ENCODE measurements at regions not wholly inside any gene's neighbourhood (a gene's known extent, or its start where the extent isn't known, plus 50 kb on each side); places are given as distances from the start of the nearest gene placed in this dataset.

DNA sequence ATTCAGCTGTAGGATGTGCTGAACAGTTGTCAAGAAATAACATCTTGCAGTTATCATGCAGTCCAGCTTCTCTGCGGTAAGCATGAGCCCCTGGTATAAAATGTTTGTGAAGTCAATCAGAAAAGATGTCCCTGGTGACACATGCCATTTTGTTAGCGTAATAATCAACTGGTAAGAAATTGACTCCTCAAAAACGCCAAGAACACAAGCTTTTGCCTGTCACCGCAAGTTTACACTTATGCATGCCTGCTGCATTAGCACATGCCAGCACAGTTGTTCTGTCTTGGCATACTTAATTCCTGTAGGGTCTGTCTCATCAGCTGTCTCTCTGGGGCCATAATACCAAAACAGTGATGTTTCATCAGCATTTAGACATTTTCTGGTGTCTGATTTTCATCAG lies 524.8 kb upstream of the DSEL start:
- Mint-ChIP-seq H3K27me3 (no peaks in the 10 kb centered on the region), H3K27ac (no peak overlapping the region), H3K4me1 (no peaks in the 10 kb centered on the region), H3K9me3 (peaks cover 0 to 6% (median 0%) of the 10 kb centered on the region in 8 donors), H3K4me3 (no peak overlapping the region), H3K36me3 (no peaks in the 10 kb centered on the region)
- Histone ChIP-seq H3K9me3 (ENCODE audit: control insufficient read depth in 1 of 2, low read length in 2 of 2) (no peaks in the 10 kb centered on the region), H3K27me3 (ENCODE audit: insufficient read depth, low read length) (no peaks in the 10 kb centered on the region), H3K4me3 (ENCODE audit: low read length in 2 of 2) (no peak overlapping the region), H3K27ac (ENCODE audit: low read depth, low read length) (no peak overlapping the region), H3K36me3 (ENCODE audit: insufficient read depth, low read length) (no peaks in the 10 kb centered on the region), H3K4me1 (ENCODE audit: insufficient read depth, low read length) (no peaks in the 10 kb centered on the region)
- POLR2A ChIA-PET (ENCODE audit: partially characterized antibody), result no interaction called here
- intact Hi-C loops (cut with micrococcal nuclease), result no loop called here
- CTCF ChIA-PET (ENCODE audit: partially characterized antibody), result no interaction called here
- DNase-seq, result no peak

DNA sequence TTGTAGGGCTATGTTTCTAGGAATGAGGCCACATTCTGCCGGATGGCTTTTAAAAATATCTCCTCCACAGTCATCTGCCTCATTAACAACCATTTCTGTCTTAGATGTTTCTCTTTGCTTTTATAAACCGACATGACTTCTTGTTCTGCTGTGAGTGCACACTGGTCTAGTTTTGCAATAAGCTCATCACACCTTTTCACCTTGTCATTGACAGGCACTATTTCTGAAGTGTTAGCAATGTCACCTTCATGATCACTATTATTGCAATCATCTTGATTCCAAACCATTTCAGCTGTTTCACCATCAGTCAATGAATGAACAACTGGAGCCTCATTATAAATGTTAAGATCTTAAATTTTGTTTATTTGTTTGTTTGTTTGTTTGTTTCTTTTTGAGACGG lies 523.7 kb upstream of the DSEL start:
- ChIA-PET CTCF (ENCODE audit: partially characterized antibody) (no interaction called here), POLR2A (ENCODE audit: partially characterized antibody) (no interaction called here)
- no peak overlapping the region for H3K27ac ChIP-seq (ENCODE audit: low read depth, low read length)
- Mint-ChIP-seq H3K36me3 (no peaks in the 10 kb centered on the region), H3K9me3 (peaks cover 0 to 6% (median 0%) of the 10 kb centered on the region in 8 donors), H3K27ac (no peak overlapping the region), H3K4me1 (no peaks in the 10 kb centered on the region), H3K27me3 (no peaks in the 10 kb centered on the region), H3K4me3 (no peak overlapping the region)
- H3K36me3 ChIP-seq (ENCODE audit: insufficient read depth, low read length), result no peaks in the 10 kb centered on the region
- intact Hi-C loops (cut with micrococcal nuclease), result no loop called here
- H3K4me1 ChIP-seq (ENCODE audit: insufficient read depth, low read length), result no peaks in the 10 kb centered on the region
- no peak overlapping the region for H3K4me3 ChIP-seq (ENCODE audit: low read length in 2 of 2)
- no peaks in the 10 kb centered on the region for H3K9me3 ChIP-seq (ENCODE audit: control insufficient read depth in 1 of 2, low read length in 2 of 2)
- H3K27me3 ChIP-seq (ENCODE audit: insufficient read depth, low read length), result no peaks in the 10 kb centered on the region
- DNase-seq, result no peak

DNA sequence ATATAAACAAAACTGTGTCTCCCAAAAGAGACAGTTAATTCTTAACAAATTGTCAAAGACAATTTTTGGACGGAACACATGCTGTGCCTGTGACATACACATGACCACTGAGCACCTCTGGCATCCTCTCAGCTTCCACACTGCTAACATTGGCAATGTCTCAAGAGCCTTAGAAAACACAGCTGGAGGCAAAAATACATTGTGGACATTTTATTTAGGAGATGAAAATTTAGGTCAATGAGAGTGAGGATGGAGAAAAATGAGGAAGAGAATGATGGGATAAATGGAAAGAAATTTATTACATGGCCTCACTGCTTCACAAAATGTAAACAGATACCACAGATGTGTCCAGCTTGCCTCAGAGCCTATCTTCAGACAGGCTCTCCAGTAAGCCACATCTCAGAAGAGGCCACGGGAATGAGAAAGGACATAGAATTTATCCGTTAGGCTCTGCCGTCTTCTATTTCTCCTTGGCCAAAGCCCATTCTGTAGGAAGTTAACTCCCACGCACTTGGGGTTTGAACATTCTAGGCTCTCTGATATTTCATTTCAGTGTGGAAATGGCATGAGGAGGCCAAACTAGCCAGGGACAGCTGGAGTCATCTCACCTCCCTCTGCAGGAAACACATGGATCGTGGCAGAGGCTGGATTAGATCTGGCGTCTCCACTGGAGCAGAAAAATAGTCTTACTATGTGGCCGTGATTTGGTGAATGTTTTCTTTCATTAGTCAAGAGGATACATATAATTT lies 519.4 kb upstream of the DSEL start:
- Histone ChIP-seq H3K4me1 (ENCODE audit: insufficient read depth, low read length) (no peaks in the 10 kb centered on the region), H3K27ac (ENCODE audit: low read depth, low read length) (no peak overlapping the region), H3K36me3 (ENCODE audit: insufficient read depth, low read length) (no peaks in the 10 kb centered on the region), H3K4me3 (ENCODE audit: low read length in 2 of 2) (no peak overlapping the region), H3K27me3 (ENCODE audit: insufficient read depth, low read length) (no peaks in the 10 kb centered on the region), H3K9me3 (ENCODE audit: control insufficient read depth in 1 of 2, low read length in 2 of 2) (no peaks in the 10 kb centered on the region)
- ChIA-PET CTCF (ENCODE audit: partially characterized antibody) (no interaction called here), POLR2A (ENCODE audit: partially characterized antibody) (no interaction called here)
- no peaks in the 10 kb centered on the region for H3K9me3 Mint-ChIP-seq
- intact Hi-C loops (cut with micrococcal nuclease), result no loop called here
- H3K27me3 Mint-ChIP-seq, result no peaks in the 10 kb centered on the region
- H3K4me1 Mint-ChIP-seq, result no peaks in the 10 kb centered on the region
- no peak overlapping the region for H3K4me3 Mint-ChIP-seq
- H3K36me3 Mint-ChIP-seq, result no peaks in the 10 kb centered on the region
- DNase-seq, result no peak
- H3K27ac Mint-ChIP-seq, result no peak overlapping the region

DNA sequence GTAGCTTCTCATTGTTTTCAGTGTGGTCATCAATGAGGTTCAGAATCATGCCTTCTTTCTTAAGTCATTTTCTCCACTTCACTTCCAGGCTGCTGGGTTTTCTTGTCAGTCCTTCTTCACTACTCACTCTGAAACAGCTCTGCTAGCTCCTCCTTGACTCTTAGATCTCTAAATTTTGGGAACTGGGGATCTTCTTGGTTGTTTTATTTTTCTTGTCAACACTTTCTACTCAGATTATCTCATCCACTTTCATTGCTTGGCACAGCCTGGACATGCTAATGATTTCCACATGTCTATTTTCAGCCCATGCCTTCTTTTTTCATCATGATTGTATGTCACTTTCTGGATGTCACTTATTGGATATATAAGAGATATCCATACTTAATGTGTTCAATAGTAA lies 517.8 kb upstream of the DSEL start:
- no peaks in the 10 kb centered on the region for H3K27me3 Mint-ChIP-seq
- ChIA-PET POLR2A (ENCODE audit: partially characterized antibody) (no interaction called here), CTCF (ENCODE audit: partially characterized antibody) (no interaction called here)

DNA sequence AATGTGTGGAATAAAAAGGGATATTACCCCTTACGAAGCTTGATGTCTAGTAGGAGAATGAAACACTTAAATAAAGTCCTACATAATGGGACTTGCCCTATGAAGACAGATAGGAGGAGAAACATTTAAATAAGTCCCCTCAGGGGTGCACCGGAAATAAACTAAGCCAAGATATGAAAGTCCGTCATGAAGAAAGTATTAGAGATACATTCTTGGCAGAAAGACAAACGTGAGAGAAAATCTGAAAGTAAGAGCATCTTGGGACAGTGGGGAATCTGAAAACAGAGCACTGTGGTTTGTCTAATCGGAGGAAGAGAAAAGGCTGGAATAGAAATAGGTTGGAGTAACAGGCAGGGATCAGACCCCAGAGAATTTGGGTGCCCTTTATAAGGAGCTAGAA lies 516.9 kb upstream of the DSEL start:
- Mint-ChIP-seq H3K27ac (no peak overlapping the region), H3K36me3 (no peaks in the 10 kb centered on the region), H3K4me3 (no peak overlapping the region), H3K4me1 (no peaks in the 10 kb centered on the region), H3K27me3 (no peaks in the 10 kb centered on the region), H3K9me3 (no peaks in the 10 kb centered on the region)
- POLR2A ChIA-PET (ENCODE audit: partially characterized antibody), result no interaction called here
- CTCF ChIA-PET (ENCODE audit: partially characterized antibody), result no interaction called here
- intact Hi-C loops (cut with micrococcal nuclease), result loop anchor here (5.0 kb wide), 1 partner anchor 49 kb away; no protein-coding TSS in a partner anchor
- H3K27me3 ChIP-seq (ENCODE audit: insufficient read depth, low read length), result no peaks in the 10 kb centered on the region
- no peak overlapping the region for H3K27ac ChIP-seq (ENCODE audit: low read depth, low read length)
- H3K4me3 ChIP-seq (ENCODE audit: low read length in 2 of 2), result no peak overlapping the region
- no peak for DNase-seq
- H3K9me3 ChIP-seq (ENCODE audit: control insufficient read depth in 1 of 2, low read length in 2 of 2), result no peaks in the 10 kb centered on the region
- H3K36me3 ChIP-seq (ENCODE audit: insufficient read depth, low read length), result no peaks in the 10 kb centered on the region
- H3K4me1 ChIP-seq (ENCODE audit: insufficient read depth, low read length), result no peaks in the 10 kb centered on the region

More for the DNA sequence above, 517.8 kb upstream of the DSEL start:
- Histone ChIP-seq H3K4me3 (ENCODE audit: low read length in 2 of 2) (no peak overlapping the region), H3K9me3 (ENCODE audit: control insufficient read depth in 1 of 2, low read length in 2 of 2) (no peaks in the 10 kb centered on the region), H3K27ac (ENCODE audit: low read depth, low read length) (no peak overlapping the region), H3K36me3 (ENCODE audit: insufficient read depth, low read length) (no peaks in the 10 kb centered on the region), H3K27me3 (ENCODE audit: insufficient read depth, low read length) (no peaks in the 10 kb centered on the region), H3K4me1 (ENCODE audit: insufficient read depth, low read length) (no peaks in the 10 kb centered on the region)
- Mint-ChIP-seq H3K36me3 (no peaks in the 10 kb centered on the region), H3K4me3 (no peak overlapping the region), H3K27ac (no peak overlapping the region), H3K4me1 (no peaks in the 10 kb centered on the region), H3K9me3 (no peaks in the 10 kb centered on the region)
- intact Hi-C loops (cut with micrococcal nuclease), result loop anchor here (5.0 kb wide), 1 partner anchor 48 kb away; no protein-coding TSS in a partner anchor
- DNase-seq, result no peak

DNA sequence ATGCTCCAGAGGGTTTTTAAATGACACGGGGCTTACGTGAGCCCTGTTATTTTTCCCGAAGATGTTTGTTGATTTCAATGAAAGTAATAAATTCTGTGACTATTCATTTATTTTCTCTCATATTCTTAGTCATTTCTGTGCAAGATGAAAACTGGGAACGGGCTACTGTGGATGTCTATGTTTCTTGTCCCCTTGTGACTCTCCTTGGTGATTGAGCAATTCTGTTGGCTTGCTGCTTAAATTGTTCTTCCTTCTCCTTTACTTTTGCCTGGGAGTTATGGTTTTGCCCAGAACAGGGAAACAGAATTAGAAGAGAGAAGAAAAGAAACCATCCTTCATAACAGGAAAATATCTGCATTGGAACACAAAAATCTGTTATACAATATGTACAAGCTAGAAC lies 508.2 kb upstream of the DSEL start:
- Mint-ChIP-seq H3K4me1 (no peaks in the 10 kb centered on the region), H3K9me3 (peaks cover 0 to 4% (median 0%) of the 10 kb centered on the region in 8 donors), H3K36me3 (no peaks in the 10 kb centered on the region), H3K27me3 (no peaks in the 10 kb centered on the region), H3K4me3 (no peak overlapping the region), H3K27ac (no peak overlapping the region)
- POLR2A ChIA-PET (ENCODE audit: partially characterized antibody), result no interaction called here
- Histone ChIP-seq H3K27me3 (ENCODE audit: insufficient read depth, low read length) (no peaks in the 10 kb centered on the region), H3K4me3 (ENCODE audit: low read length in 2 of 2) (no peak overlapping the region), H3K27ac (ENCODE audit: low read depth, low read length) (no peak overlapping the region), H3K9me3 (ENCODE audit: control insufficient read depth in 1 of 2, low read length in 2 of 2) (no peaks in the 10 kb centered on the region), H3K4me1 (ENCODE audit: insufficient read depth, low read length) (no peaks in the 10 kb centered on the region), H3K36me3 (ENCODE audit: insufficient read depth, low read length) (no peaks in the 10 kb centered on the region)
- CTCF ChIA-PET (ENCODE audit: partially characterized antibody), result no interaction called here
- intact Hi-C loops (cut with micrococcal nuclease), result no loop called here
- no peak for DNase-seq

DNA sequence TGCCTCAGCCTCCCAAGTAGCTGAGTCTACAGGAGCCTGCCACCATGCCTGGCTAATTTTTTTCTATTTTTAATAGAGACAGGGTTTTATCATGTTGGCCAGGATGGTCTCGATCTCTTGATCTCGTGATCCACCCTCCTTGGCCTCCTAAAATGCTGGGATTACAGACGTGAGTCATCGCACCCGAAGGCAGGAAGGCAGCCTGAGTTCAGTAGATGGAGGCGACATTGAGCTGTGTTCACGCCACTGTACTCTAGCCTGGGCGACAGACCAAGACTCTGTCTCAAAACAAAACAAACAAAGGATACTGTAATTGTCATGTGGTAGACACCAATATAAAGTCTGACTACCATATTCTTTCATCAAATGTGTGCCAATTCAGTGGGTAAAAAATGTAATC lies 500.9 kb upstream of the DSEL start:
- ChIA-PET POLR2A (ENCODE audit: partially characterized antibody) (no interaction called here), CTCF (ENCODE audit: partially characterized antibody) (no interaction called here)
- H3K4me3 Mint-ChIP-seq, result no peak overlapping the region
- no peaks in the 10 kb centered on the region for H3K4me1 Mint-ChIP-seq
- no peaks in the 10 kb centered on the region for H3K4me1 ChIP-seq (ENCODE audit: insufficient read depth, low read length)
- intact Hi-C loops (cut with micrococcal nuclease), result no loop called here
- no peaks in the 10 kb centered on the region for H3K27me3 ChIP-seq (ENCODE audit: insufficient read depth, low read length)
- H3K27me3 Mint-ChIP-seq, result no peaks in the 10 kb centered on the region
- no peak for DNase-seq
- no peaks in the 10 kb centered on the region for H3K36me3 ChIP-seq (ENCODE audit: insufficient read depth, low read length)
- H3K9me3 Mint-ChIP-seq, result peaks cover 0 to 4% (median 0%) of the 10 kb centered on the region in 8 donors
- H3K9me3 ChIP-seq (ENCODE audit: control insufficient read depth in 1 of 2, low read length in 2 of 2), result no peaks in the 10 kb centered on the region
- H3K36me3 Mint-ChIP-seq, result no peaks in the 10 kb centered on the region
- no peak overlapping the region for H3K27ac Mint-ChIP-seq
- no peak overlapping the region for H3K4me3 ChIP-seq (ENCODE audit: low read length in 2 of 2)
- H3K27ac ChIP-seq (ENCODE audit: low read depth, low read length), result no peak overlapping the region

DNA sequence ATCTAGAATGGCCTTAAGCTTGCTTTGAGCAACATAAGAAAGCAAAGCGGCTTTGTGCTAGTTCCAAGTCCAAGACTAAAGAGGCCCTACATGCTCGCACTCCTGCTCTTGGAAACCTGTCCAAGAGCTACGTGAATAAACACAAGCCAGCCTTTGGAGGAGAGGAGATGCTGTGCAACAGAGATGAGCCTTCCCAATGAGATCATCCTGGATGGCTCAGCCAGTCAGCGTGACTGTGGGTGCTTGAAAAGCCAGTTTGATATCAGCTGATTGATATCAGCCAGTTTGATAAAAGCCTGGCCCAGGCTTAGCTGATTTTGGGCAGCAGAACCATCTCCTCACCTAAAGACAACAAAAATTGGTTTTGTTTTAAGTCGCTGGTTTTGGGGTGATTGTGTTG lies 481.0 kb upstream of the DSEL start:
- H3K27ac ChIP-seq (ENCODE audit: low read depth, low read length), result no peak overlapping the region
- no peak overlapping the region for H3K4me3 ChIP-seq (ENCODE audit: low read length in 2 of 2)
- H3K9me3 ChIP-seq (ENCODE audit: control insufficient read depth in 1 of 2, low read length in 2 of 2), result no peaks in the 10 kb centered on the region
- Mint-ChIP-seq H3K36me3 (no peaks in the 10 kb centered on the region), H3K27ac (no peak overlapping the region), H3K4me1 (no peaks in the 10 kb centered on the region), H3K4me3 (no peak overlapping the region), H3K9me3 (peaks cover 0 to 4% (median 0%) of the 10 kb centered on the region in 8 donors), H3K27me3 (no peaks in the 10 kb centered on the region)
- intact Hi-C loops (cut with micrococcal nuclease), result no loop called here
- ChIA-PET POLR2A (ENCODE audit: partially characterized antibody) (no interaction called here), CTCF (ENCODE audit: partially characterized antibody) (no interaction called here)
- DNase-seq, result no peak
- H3K4me1 ChIP-seq (ENCODE audit: insufficient read depth, low read length), result no peaks in the 10 kb centered on the region
- no peaks in the 10 kb centered on the region for H3K36me3 ChIP-seq (ENCODE audit: insufficient read depth, low read length)
- H3K27me3 ChIP-seq (ENCODE audit: insufficient read depth, low read length), result no peaks in the 10 kb centered on the region

Measured in CD4-positive, alpha-beta memory T cell (primary cell).